ENCODE measurements at regions not wholly inside any gene's neighbourhood (a gene's known extent, or its start where the extent isn't known, plus 50 kb on each side); places are given as distances from the start of the nearest gene placed in this dataset.

GRCh38 chr1:115211071-115211745 lies 121.9 kb upstream of the TSPAN2 start:
- H3K4ac ChIP-seq (ENCODE audit: low read depth, low read length): no peak overlapping the region
- no peaks in the 10 kb centered on the region for H3K27me3 ChIP-seq (ENCODE audit: insufficient read depth, low read length)
- H2BK20ac ChIP-seq (ENCODE audit: low read depth, low read length, poor library complexity, severe bottlenecking): no peak overlapping the region
- no peaks in the 10 kb centered on the region for H3K9me3 Mint-ChIP-seq
- H4K20me1 ChIP-seq (ENCODE audit: control insufficient read depth, insufficient read depth, insufficient read length): no peaks in the 10 kb centered on the region
- H3K56ac ChIP-seq (ENCODE audit: insufficient read length, low read depth, low read length): no peak overlapping the region
- no peak overlapping the region for H2AFZ ChIP-seq (ENCODE audit: low read length)
- WGBS (ENCODE audit: extremely low coverage, insufficient read length, low lambda C conversion rate): no CpG with 5 or more reads among the region's 3 CpGs
- H3K23ac ChIP-seq (ENCODE audit: insufficient read length, low read depth, low read length): no peak overlapping the region
- no peaks in the 10 kb centered on the region for H3K79me2 ChIP-seq (ENCODE audit: insufficient read depth, low read length)
- no peak overlapping the region for H3K4me3 Mint-ChIP-seq
- no peaks in the 10 kb centered on the region for H3K79me1 ChIP-seq (ENCODE audit: insufficient read depth, low read depth, low read length, poor library complexity, severe bottlenecking)
- H2BK120ac ChIP-seq (ENCODE audit: low read depth, low read length, poor library complexity, severe bottlenecking): no peak overlapping the region
- H3K4me1 Mint-ChIP-seq: 0 out of 4 replicates have a peak, but pooled peaks cover 0 to 3% of the 10 kb centered on the region in 2 experiments
- H4K8ac ChIP-seq (replicated peaks; ENCODE audit: insufficient read length, low read depth, low read length): no peak overlapping the region
- no peaks in the 10 kb centered on the region for H3K4me1 ChIP-seq (ENCODE audit: insufficient read depth, low read length)
- no peak for DNase-seq
- no peak overlapping the region for H2AK5ac ChIP-seq (ENCODE audit: insufficient read length, low read length)
- H2BK12ac ChIP-seq (ENCODE audit: insufficient read length, low read depth, low read length): no peak overlapping the region
- H3K9me3 ChIP-seq (ENCODE audit: control insufficient read depth, low read depth, low read length): no peaks in the 10 kb centered on the region
- H4K91ac ChIP-seq (ENCODE audit: insufficient read length, low read depth, low read length): no peak overlapping the region
- no peak for TF ChIP-seq CTCF (conservative IDR thresholded peaks at IDR 0.05)
- no peak overlapping the region for H2BK5ac ChIP-seq (ENCODE audit: insufficient read length, low read length)
- H4K5ac ChIP-seq (ENCODE audit: insufficient read length, low read depth, low read length): no peak overlapping the region
- H2BK15ac ChIP-seq (ENCODE audit: low read depth, low read length): no peak overlapping the region
- no peak overlapping the region for H3K27ac ChIP-seq (ENCODE audit: insufficient read length, low read depth, low read length)
- no peak overlapping the region for H3K9ac ChIP-seq (ENCODE audit: extremely low read depth, insufficient read length, low read length)
- peaks cover 2% of the 10 kb centered on the region; the same call in 1 of the 2 replicates for H3K27me3 Mint-ChIP-seq (ENCODE audit: low read depth)
- H3K14ac ChIP-seq (ENCODE audit: insufficient read depth, low read length): no peak overlapping the region
- no peak overlapping the region; a peak in 1 of 7 replicates for H3K27ac Mint-ChIP-seq
- no peaks in the 10 kb centered on the region for H3K36me3 Mint-ChIP-seq (ENCODE audit: insufficient read depth in 1 of 3, low read depth in 3 of 3)
- no peak overlapping the region for H3K18ac ChIP-seq (ENCODE audit: insufficient read length, low read depth, low read length)
- no peak overlapping the region for H3T11ph ChIP-seq (ENCODE audit: low read length)
- H3K4me2 ChIP-seq (ENCODE audit: insufficient read depth, insufficient read length, low read length): no peak overlapping the region
- H3K23me2 ChIP-seq (ENCODE audit: insufficient read length, low read depth, low read length, poor library complexity, severe bottlenecking): no peaks in the 10 kb centered on the region
